NOMO-1 (cell line): ENCODE measurements at regions not wholly inside any gene's neighbourhood (a gene's known extent, or its start where the extent isn't known, plus 50 kb on each side); places are given as distances from the start of the nearest gene placed in this dataset.

Source experiments
- DNase-seq, 2 experiments: peaks; one replicate each; lab custom pipeline; 2025; ENCODE audit not compliant: unreplicated experiment in 2 of 2; lab: John Stamatoyannopoulos, UW

DNA sequence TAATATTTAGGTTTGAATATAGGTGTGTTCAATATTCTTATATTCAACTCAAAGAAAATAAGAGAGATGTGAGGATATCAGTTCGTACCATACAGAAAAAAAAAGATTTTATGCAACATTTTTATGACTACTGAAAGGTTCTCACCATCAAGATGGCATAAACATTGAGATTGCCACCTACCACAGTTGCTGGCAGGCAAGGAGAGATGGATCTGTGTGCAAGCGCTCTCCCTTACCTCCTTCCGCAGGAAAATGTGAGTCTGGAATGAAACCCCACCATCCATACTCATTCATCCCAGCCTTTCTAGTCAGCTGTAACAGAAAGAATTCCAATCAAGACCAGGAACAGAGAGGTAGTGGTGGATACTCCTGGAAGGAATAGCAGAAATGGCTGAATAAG, 376.9 kb downstream of the PPP3CA start:
- no peak for DNase-seq

DNA sequence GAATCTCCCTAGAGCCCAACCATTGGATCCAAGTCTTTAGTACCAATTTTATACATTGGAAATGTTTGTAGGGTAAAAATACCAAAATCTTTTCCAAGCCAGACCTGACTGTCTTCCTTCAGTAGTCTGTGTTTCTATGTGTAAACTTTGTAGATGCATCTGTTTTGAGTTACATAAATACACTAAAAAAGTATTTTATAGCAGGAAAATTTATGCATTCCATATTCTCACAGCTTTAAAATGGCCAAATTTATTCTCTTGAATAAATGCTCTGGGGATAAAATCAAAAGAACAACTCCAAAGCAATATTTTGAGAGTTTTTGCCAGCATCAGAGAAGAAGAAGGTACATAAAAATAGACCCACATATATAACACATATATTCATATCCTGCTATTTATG, 377.4 kb downstream of the PPP3CA start:
- DNase-seq, result no peak

DNA sequence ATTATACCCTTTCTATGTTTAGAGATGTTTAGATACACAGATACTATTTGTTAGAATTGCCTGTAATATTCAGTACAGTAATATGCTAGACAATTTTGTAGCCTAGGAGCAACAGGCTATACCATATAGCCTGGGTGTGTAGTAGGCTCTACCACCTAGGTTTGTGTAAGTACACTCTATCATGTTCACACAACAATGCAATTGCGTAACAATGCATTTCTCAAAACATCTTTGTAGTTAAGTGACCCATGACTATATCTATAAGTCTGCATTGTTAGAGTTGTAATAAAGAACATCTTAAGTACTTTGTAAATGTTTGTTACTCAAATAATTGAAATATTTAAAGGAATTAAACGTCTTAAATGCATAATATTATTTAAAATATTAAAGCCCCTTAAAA, 379.3 kb downstream of the PPP3CA start:
- DNase-seq, result no peak

DNA sequence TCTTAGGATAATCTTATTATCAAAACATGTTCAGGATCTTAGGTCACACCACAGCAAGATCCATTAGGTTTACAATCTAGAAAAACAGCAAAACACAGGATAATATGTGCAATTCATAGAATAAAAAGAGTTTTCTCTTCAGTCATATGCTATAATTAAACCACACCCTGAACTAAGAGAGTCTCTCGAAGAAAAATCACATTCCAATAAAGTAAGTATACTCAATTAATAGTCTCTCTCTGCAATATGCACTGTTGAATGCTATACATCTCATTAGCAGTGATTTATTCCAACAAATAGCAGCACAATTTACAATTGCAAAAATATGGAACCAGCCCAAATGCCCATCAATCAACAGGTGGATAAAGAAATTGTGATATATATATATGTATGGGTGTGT, 383.7 kb downstream of the PPP3CA start:
- no peak for DNase-seq

DNA sequence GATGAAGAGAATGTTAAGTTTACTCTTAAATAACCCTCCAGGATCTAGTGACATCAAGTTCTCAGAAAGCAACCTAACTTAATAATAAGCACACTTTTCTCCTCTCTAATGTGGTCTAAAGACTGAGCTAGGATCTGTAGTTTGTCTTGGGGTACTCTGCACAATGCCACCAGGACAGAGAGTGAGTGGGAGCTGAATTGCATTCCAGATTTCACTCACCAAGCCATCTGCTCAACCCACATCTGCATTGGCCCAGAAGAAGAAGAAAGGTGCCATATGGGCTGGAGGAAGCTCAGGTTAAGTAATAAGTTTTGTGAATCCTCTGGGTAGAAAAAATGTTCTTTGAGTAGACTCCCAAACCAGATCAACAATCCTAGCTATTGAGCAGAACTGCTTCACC, 384.6 kb downstream of the PPP3CA start:
- no peak for DNase-seq

DNA sequence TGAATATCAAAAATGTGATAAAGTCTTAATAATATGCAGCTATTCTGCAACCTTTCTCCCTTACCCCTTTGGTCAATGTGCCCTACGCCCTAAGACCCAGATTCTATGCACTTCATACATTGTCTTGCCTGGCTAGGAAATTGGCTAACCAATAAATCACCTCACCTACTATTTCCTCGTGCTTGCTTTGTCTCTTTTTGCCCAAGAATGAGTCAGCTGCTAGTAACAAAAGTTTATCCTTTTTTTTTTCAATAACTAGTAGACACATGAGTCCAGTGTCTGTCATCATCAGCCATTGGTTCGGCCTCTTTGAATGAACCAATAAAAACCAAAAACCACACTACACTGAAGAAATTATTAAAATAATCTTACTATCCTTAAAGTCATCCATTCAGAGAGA, 387.1 kb downstream of the PPP3CA start:
- DNase-seq, result no peak

DNA sequence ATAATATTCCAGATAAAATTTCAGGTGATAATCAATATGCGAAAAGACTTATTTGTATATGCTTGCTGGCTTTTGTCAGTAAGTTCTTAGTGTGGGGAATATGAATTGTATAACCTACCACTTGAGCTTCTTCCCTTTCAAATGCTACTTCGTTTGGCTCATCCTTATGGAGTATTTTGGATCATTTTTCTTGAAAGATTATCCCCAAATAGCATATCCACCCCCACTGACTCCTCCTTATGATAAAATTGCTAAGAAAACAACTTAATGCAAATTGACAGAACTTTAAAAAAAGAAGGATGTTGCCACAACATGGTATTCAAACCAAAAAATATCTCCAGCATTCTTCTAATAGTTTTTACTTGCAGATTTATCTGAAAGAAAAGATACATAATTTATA, 393.3 kb downstream of the PPP3CA start:
- DNase-seq, result no peak

DNA sequence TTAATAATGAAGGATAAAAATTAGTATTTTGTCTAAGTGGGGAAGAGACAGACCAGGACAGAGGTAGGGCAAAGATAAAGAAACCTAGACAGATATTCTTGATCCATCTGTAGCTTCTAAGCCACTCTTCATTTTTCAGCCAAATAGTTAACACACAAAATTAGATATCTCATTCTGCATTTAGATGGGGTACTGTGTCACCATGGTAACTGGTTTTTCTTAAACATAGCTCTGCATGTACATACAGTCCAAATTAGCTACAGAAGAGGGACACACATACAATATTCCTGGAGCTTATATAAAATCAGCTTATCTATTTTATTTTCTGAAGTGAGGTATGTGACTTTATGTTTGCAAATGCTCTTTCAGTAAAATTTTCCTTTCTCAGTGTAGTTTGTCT, 393.7 kb downstream of the PPP3CA start:
- no peak for DNase-seq

DNA sequence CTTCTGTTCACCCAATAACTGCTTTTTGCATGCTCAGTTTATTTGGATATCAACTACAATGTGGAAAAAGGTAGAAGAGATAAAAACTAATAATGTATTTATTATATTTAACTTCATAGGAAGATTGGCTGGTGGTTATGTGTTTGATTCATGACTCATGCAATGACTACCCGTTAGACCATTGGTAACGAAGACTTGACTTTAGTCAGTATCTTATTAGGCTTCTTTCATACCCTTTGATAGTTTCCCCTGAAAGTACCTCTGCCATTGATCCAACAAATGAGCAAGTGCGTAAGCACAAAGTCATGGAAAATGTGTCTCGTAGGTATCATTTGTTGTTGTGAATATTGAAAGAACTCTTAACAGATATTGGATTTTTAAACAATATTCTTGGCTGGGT, 394.7 kb downstream of the PPP3CA start:
- no peak for DNase-seq

DNA sequence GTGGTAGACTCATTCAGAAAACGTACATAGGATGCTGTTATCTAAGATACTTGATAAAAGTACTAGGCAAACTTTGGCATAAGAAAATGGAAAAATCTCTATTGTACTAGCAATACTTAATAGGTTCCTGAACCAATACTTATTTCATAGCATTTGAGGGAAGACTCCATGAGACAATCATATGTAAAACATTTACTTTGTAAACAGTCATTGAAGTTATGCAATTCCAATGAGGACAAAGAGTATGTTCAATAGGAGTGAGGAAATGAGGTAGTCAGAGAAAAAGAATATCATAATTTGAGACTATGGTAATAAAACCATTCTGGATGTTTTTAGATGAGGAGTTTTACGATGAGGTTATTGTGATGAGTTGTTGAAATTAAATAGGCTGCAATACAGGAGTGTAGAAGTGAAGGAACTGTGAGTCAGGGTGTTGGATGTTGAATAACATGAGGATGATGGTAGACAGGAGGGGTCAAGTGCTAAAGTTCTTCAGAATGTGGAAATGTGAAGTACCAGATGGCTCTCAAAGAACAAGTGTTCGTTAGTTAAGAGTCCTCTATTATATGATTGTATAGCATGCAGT, 397.9 kb downstream of the PPP3CA start:
- no peak for DNase-seq

DNA sequence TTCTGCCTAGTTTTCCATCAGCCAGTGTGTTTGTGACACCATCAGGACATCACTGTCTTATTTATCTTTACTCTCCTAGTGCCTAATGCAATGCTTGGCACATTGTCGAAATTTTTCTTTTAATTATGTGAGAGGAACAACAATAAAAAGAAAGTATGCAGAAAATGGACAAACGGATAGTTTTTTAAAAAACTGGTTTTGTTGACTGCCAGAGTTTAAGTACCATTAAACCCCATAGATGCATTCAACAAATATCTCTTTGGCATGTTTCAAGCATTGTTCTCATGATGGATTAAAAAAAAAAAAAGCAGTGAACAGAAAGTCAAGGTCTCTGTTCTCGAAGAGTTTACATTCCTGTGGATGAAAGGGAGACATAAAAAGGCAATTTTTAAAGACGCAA, 398.4 kb downstream of the PPP3CA start:
- DNase-seq, result no peak

DNA sequence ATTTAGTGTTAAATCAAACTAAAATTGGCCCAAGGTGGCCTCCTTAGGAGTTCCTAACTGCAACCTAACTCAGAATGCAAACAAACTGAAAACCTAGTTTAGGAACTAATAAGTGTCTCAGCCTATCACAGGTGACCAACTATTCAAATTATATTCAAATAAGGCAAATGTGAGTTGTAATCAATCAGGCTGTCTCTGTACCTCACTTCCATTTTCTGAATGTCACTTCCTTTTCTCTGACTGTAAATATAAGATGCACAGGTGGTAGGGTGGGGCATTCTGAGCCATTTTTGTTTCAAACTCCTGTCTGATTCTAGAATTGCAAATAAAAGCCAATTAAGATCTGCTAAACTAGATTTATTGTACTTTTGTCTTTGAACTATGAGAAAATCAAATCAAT, 401.5 kb downstream of the PPP3CA start:
- DNase-seq, result no peak

DNA sequence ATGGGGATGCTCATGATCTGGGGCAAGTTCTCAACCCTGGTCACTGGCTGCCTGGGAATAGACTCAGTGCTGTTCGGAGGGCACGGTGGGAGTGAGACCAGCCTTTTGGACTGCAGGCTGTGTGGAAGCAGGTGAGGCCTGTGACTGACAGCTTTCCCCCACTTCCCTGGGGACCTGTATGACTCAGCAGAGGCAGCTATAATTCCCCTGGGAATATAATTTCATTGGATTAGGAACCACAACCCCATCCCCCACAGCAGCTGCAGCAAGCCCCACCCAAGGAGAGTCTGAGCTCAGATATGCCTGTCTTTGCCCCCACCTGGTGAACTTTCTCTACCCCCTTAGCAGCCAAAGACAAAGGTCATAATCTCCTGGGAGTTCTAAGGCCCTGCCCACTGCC, 408.6 kb downstream of the PPP3CA start:
- DNase-seq, result no peak

DNA sequence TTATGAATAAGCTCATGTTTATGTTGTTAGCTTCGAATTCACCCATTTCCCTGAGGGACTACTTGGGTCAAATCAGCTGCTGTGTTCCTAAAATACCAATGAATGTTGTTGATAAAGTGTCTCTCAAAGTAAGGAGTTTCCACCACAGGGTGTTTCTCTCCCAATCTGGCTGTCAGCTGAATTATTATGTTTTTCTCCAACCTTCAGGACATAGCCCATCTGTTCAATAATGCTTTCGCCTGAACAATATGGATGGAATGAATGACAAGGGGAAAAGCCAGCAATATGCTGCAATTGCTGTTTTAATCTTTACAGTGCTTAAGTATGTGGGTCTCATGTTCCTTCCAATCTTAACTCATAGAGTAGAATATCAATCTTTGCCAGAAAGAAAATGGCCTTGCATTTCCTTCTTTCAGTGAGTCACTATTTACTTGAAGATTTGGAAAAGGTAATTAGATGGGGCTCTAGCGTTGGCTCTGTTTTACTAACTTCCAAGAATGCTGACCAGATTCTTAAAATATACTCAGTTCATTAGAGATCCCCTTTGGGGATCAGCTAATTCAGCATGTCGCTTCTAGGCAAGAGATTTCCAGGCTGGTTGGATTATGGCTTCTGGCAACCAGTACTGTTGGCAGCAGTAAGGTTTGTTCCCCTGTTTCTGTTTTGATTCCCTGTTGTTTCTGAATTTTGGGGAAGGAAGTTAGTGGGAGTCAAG, 410.5 kb downstream of the PPP3CA start:
- no peak for DNase-seq

DNA sequence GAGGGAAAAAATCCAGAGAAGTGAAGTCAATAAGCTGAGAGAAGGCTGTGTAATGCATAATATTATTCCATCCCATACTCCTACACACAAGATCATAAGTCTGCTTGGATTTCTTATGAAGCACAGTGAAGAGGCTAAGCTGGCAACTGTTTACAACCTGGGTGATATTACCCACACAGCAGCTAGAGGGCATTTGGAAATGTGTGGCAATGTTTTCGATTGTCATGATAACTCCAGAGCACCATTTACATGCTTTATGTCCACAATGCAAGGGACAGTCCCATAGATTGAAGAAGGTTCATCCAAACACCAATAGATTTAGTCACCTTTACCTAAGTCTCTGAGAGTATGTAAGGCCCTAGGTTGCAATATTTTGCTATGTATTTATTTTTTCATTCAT, 412.2 kb downstream of the PPP3CA start:
- no peak for DNase-seq

DNA sequence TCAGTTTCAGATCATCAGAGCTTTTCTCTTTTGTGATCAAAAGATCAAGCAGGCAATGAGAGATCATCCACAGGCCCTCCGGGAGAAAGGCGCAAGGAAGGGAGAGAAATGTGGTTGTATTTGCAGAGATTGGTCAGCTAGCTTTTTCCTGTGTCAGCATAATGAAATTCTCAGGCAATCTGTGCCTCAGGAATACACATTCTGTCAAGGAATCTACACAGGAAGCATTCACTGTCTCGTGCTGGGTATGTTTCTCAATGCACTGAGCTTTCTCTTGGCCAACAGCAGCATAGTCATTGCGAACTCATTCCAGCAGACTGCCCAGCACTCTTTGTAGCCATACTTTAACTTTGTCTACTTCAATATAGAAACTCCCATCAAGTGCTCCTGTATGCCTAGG, 413.7 kb downstream of the PPP3CA start:
- no peak for DNase-seq

DNA sequence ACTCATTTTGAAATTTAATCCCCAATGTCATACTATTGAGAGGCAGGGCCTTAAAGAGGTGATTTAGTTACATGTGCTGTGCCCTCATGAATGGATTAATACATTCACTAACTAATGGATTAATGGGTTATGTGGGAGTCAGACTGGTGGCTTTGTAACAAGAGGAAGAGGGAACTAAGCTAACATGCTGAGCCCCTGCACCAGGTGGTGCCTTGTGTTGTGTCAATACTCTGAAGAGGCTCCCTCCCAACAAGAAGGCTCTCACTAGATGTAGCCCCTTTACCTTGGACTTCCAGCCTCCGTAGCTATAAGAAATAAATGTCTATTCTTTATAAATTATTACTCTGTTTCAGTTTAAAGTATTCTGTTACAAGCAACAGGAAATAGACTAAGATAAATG, 411.9 kb upstream of the EMCN start:
- DNase-seq, result no peak

DNA sequence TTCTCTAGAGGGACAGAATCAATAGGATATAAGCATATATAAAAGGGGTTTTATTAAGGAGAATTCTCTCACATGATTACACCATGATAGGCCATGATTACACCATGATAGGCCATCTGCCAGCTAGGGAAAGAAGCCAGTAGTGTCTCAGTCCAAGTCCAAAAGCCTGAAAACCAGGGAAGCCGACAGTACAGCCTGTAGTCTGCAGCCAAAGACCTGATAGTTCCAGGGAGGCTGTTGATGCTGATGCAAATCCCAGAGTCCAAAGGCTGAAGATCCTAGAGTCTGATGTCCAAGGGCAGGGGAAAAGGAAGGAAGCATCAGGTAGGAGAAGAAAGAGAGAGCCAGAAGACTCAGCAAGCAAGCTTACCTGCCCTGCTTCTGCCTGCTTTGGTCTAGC, 411.3 kb upstream of the EMCN start:
- DNase-seq, result no peak

DNA sequence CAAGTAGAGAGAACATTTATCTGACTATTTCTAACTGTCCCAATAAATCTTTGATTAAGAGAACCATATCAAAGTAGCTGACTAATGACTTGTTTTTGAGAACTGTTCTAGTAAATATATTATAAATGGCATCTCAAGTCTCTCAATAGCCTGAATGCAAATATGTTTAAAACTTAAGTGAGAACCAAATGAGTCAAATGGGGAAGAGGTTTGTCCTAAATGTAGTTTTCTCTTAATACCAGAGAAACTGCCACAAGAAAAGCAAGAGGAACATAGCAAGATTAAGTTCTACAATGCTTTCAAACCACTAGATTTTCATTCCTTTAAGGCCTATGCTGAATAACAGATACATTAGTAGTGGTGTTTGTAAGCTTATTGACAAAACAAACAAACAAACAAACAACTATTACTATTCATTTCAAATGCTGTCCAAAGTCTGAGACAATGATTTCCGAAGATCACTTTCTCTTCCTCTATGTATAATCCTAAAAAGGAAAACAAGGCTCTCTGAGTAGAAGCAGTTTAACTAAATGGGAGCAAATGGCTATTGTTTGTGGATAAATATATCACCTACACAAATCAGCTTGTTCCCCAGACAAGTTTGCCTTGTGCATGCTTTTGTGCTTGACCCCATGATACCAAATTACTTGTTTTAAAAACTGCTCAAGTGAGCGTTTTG, 408.4 kb upstream of the EMCN start:
- DNase-seq, result no peak

DNA sequence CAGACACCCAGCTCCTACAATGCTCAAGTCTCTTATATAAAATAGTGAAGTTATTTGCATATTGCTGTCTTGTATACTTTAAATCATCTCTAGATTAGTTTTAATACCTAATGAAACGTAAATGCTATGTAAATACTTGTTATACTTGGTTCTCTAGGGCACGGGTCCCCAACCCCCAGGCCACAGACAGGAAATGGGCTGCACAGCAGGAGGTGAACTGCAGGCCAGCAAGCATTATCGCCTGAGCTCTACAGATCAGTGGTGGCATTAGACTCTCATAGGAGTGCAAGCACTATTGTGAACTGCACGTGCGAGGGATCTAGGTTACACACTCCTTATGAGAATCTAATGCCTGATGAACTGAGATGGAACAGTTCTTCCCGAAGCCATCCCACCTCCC, 395.9 kb upstream of the EMCN start:
- no peak for DNase-seq

DNA sequence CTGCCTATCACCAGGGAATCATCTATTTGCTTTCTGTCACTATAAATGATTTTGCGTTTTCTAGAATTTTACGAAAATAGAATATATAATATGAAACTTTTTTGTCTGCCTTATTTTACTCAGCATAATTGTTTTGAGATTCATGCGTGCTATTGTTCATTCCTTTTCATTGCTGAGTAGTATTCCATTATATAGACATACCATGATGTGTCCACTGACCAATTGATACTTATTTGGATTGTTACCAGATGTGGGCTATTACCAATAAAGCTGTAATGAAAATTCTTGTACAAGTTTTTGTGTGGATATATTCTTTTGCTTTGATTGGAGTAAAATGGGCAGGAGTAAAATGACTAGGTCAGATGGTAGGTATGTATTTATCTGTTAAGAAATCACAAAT, 390.7 kb upstream of the EMCN start:
- no peak for DNase-seq
